Muscle of leg (tissue), 3 donors: ENCODE measurements at regions not wholly inside any gene's neighbourhood (a gene's known extent, or its start where the extent isn't known, plus 50 kb on each side); places are given as distances from the start of the nearest gene placed in this dataset.

Source experiments
- DNase-seq: peaks from one replicate; pipeline ENCODE4 v3.0.0; 2013
- H3K27ac ChIP-seq: one replicate; pipeline ENCODE4 v1.5.1; 2013; ENCODE audit warnings: mild to moderate bottlenecking, low read length, control low read depth
- H3K27me3 ChIP-seq: one replicate; pipeline ENCODE4 v1.6.1; 2013; ENCODE audit warnings: low read length; ENCODE audit not compliant: control insufficient read depth, insufficient read depth
- H3K36me3 ChIP-seq: one replicate; pipeline ENCODE4 v1.6.1; 2013; ENCODE audit warnings: low read length; ENCODE audit not compliant: control insufficient read depth, insufficient read depth
- H3K4me1 ChIP-seq: one replicate; pipeline ENCODE4 v1.6.1; 2013; ENCODE audit warnings: low read length; ENCODE audit not compliant: control insufficient read depth, insufficient read depth
- H3K4me3 ChIP-seq: one replicate; pipeline ENCODE4 v1.5.1; 2013; ENCODE audit warnings: low read length, control low read depth
- H3K9me3 ChIP-seq: replicated peaks from 2 replicates; pipeline ENCODE4 v1.6.1; 2013; ENCODE audit warnings: low read depth, low read length; ENCODE audit not compliant: control insufficient read depth
- WGBS: methylation state at CpG from one replicate; pipeline ENCODE4 v1.1.5; 2013; ENCODE audit warnings: missing lambda C conversion rate; ENCODE audit not compliant: insufficient coverage; 5-methylcytosine and 5-hydroxymethylcytosine counted together

DNA sequence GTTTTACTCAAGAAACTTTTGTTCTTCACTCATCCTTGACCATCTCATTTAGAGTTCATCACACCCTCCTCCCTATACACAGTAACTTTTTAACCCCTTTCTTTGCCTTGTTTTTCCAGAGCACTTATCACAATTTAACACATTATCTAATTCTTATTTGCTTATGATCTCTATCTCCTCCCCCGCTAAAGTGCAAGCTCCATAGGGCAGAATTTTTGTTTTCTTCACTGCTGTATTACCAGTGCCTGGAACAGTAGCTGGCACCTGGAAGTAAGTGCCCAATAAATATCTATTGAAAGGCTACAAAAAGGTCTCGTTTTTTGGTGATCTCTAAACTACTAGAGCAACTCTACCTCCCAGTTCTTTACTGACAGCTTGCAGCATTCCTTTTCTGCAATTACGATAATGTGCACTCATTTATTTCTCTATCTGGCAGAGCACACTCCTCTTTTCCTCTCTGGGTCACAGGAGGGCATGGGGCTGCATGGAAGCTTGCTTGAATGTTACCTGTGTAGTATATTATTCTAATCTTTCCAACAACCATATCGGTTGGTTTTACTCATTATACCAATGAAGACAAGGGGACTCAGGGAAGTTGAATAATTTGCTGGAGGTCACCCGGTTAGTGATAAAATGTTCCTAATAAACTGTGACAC lies 57.4 kb upstream of the CHST9 start:
- WGBS, result 100% methylated on average over 1 of the region's 5 CpGs
- no peaks in the 10 kb centered on the region for H3K36me3 ChIP-seq
- no peak for DNase-seq
- H3K4me3 ChIP-seq, result no peak overlapping the region
- no peak overlapping the region for H3K27ac ChIP-seq
- no peaks in the 10 kb centered on the region for H3K9me3 ChIP-seq
- no peaks in the 10 kb centered on the region for H3K4me1 ChIP-seq
- no peaks in the 10 kb centered on the region for H3K27me3 ChIP-seq

- no peaks in the 10 kb centered on the region for H3K4me1 ChIP-seq
- H3K36me3 ChIP-seq, result no peaks in the 10 kb centered on the region
- WGBS, result no CpG with 5 or more reads among the region's 3 CpGs
- no peak for DNase-seq
- H3K9me3 ChIP-seq, result no peaks in the 10 kb centered on the region
- no peak overlapping the region for H3K27ac ChIP-seq
- no peak overlapping the region for H3K4me3 ChIP-seq
- no peaks in the 10 kb centered on the region for H3K27me3 ChIP-seq
Measured at GRCh38 chr18:27240383-27240782, 55.3 kb upstream of the CHST9 start.

DNA sequence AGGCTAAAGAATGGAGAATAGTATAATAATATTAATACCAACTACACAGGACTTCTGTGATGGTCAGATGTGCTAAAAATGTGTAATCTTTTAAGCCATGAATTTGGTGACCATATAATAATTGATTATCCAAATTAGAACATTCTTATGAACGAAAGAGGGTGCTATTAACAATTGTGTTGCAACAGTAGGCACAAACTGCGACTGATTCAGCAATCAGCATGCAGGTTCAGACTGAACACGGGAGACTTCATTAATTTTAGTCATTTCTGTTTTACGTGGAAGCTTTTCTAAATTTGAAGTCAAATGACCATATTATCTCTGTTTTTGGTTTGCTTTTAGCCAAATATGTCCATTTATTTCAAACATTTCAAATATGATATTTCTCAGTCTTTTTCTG lies 54.6 kb upstream of the CHST9 start:
- H3K4me1 ChIP-seq, result no peaks in the 10 kb centered on the region
- 93% methylated on average over 2 of the region's 4 CpGs for WGBS
- H3K9me3 ChIP-seq, result no peaks in the 10 kb centered on the region
- H3K27me3 ChIP-seq, result no peaks in the 10 kb centered on the region
- H3K27ac ChIP-seq, result no peak overlapping the region
- H3K4me3 ChIP-seq, result no peak overlapping the region
- no peak for DNase-seq
- H3K36me3 ChIP-seq, result no peaks in the 10 kb centered on the region

- Histone ChIP-seq H3K36me3 (no peaks in the 10 kb centered on the region), H3K27ac (no peak overlapping the region), H3K27me3 (no peaks in the 10 kb centered on the region), H3K4me1 (no peaks in the 10 kb centered on the region), H3K4me3 (no peak overlapping the region), H3K9me3 (no peaks in the 10 kb centered on the region)
- no peak for DNase-seq
- 74% methylated on average over 3 of the region's 4 CpGs for WGBS
Measured at GRCh38 chr18:27235218-27235870, 50.2 kb upstream of the CHST9 start.
